A549 (cell line): ENCODE measurements at regions not wholly inside any gene's neighbourhood (a gene's known extent, or its start where the extent isn't known, plus 50 kb on each side); places are given as distances from the start of the nearest gene placed in this dataset.

Experiments used
- ATAC-seq, 2 experiments: fragments of 200-7000 bp in 1 of 2; fragments of >200 bp in 1 of 2; cut with Nextera tagmentation in 1 of 2; cut with Tn5 transposase in 1 of 2; 3 replicates each; pipeline versions ENCODE4 v1.8.0 to v1.9.1; 2018 to 2020; ENCODE audit warnings: mild to moderate bottlenecking in 1 of 2, moderate library complexity in 1 of 2
- CTCF ChIA-PET: fragments of 300-600 bp; sonication (Branson Sonifier 250); formaldehyde crosslinking; extraction: SDS; loops from one replicate; lab custom pipeline; 2021; ENCODE audit warnings: antibody characterized with exemption, inconsistent platforms; lab: Yijun Ruan, JAX
- POLR2A ChIA-PET: fragments of 350-600 bp; formaldehyde crosslinking; extraction: SDS; loops from one replicate; lab custom pipeline; 2021; ENCODE audit warnings: antibody characterized with exemption, inconsistent platforms; lab: Yijun Ruan, JAX
- DNase-seq, 2 experiments: peaks; one replicate each; pipeline versions ENCODE4 v3.0.0 to v3.0.0-alpha.2; 2011 to 2016; ENCODE audit warnings: low read depth in 1 of 2, low spot score in 1 of 2
- FAIRE-seq: peaks from 2 replicates; lab custom pipeline; 2011; peaks lifted over from hg19 to GRCh38; lab: Jason Lieb, UNC
- H3K27ac ChIP-seq, 2 experiments: fragments of >200 bp; sonication (Bioruptor Twin); formaldehyde crosslinking; 3 replicates each; pipeline ENCODE4 v1.5.1; 2016 to 2017
- H3K4me1 ChIP-seq: fragments of >200 bp; sonication (Bioruptor Twin); formaldehyde crosslinking; 3 replicates; pipeline ENCODE4 v1.6.1; 2016
- H3K4me2 ChIP-seq: fragments of >200 bp; sonication (Bioruptor Twin); formaldehyde crosslinking; 3 replicates; pipeline ENCODE4 v1.6.1; 2016
- H3K4me3 ChIP-seq: fragments of >200 bp; sonication (Bioruptor Twin); formaldehyde crosslinking; 3 replicates; pipeline ENCODE4 v1.5.1; 2016
- H3K9me3 ChIP-seq: fragments of >200 bp; sonication (Bioruptor Twin); formaldehyde crosslinking; 3 replicates; pipeline ENCODE4 v1.6.1; 2016
- CEBPB ChIP-seq, 2 experiments: fragments of >200 bp in 1 of 2; sonication (Bioruptor Twin) in 1 of 2; formaldehyde crosslinking in 1 of 2; IDR thresholded peaks; 2 replicates each; pipeline ENCODE4 v1.6.1; 2012 to 2016
- EHF ChIP-seq: fragments of 250-450 bp; sonication (Bioruptor Pico); IDR thresholded peaks from 2 replicates; pipeline ENCODE4 v1.5.0; 2020; ENCODE audit warnings: mild to moderate bottlenecking
- ELK1 ChIP-seq: fragments of 150-350 bp; IDR thresholded peaks from 2 replicates; pipeline ENCODE4 v1.6.1; 2014; ENCODE audit warnings: low read depth, mild to moderate bottlenecking, low read length
- ESRRA ChIP-seq: fragments of 150-350 bp; IDR thresholded peaks from 2 replicates; pipeline ENCODE4 v1.6.1; 2014; ENCODE audit warnings: mild to moderate bottlenecking, low read length, borderline replicate concordance
- FOSB ChIP-seq: fragments of 250-450 bp; sonication (Bioruptor Pico); IDR thresholded peaks from 2 replicates; pipeline ENCODE4 v1.5.0; 2020; ENCODE audit warnings: mild to moderate bottlenecking, moderate library complexity
- GATA3 ChIP-seq: IDR thresholded peaks from 2 replicates; pipeline ENCODE4 v1.6.1; 2012; ENCODE audit warnings: borderline replicate concordance
- JUN ChIP-seq, 2 experiments: fragments of >200 bp; sonication (Bioruptor Twin); formaldehyde crosslinking; IDR thresholded peaks; 2 replicates in 1 of 2; 3 replicates in 1 of 2; pipeline ENCODE4 v1.6.1; 2016 to 2017
- KDM1A ChIP-seq: fragments of 200-600 bp; sonication (generic); IDR thresholded peaks from 2 replicates; pipeline ENCODE4 v1.6.1; 2016; ENCODE audit warnings: low read depth, mild to moderate bottlenecking
- KDM5A ChIP-seq: fragments of 200-600 bp; sonication (generic); IDR thresholded peaks from 2 replicates; pipeline ENCODE4 v1.6.1; 2016; ENCODE audit warnings: antibody characterized with exemption, mild to moderate bottlenecking
- MAFK ChIP-seq: fragments of 450-650 bp; IDR thresholded peaks from 2 replicates; pipeline ENCODE4 v1.6.1; 2014; ENCODE audit not compliant: partially characterized antibody
- PHF8 ChIP-seq: fragments of 200-600 bp; sonication (generic); IDR thresholded peaks from 2 replicates; pipeline ENCODE4 v1.6.1; 2016; ENCODE audit warnings: low read depth, mild to moderate bottlenecking, antibody characterized with exemption, moderate library complexity, borderline replicate concordance
- RAD21 ChIP-seq, 2 experiments: fragments of >200 bp in 1 of 2; sonication (Bioruptor Twin) in 1 of 2; formaldehyde crosslinking in 1 of 2; IDR thresholded peaks in 1 of 2; conservative IDR thresholded peaks in 1 of 2; 2 replicates in 1 of 2; 3 replicates in 1 of 2; pipeline ENCODE4 v1.6.1; 2012 to 2018; ENCODE audit warnings: inconsistent platforms in 1 of 2
- RARB ChIP-seq: fragments of 250-450 bp; sonication (Bioruptor Pico); IDR thresholded peaks from 2 replicates; pipeline ENCODE4 v1.8.0; 2021; ENCODE audit warnings: mild to moderate bottlenecking, moderate library complexity
- REST ChIP-seq: fragments of 200-600 bp; sonication (generic); IDR thresholded peaks from 2 replicates; pipeline ENCODE4 v1.6.1; 2016; ENCODE audit warnings: antibody characterized with exemption, mild to moderate bottlenecking, moderate library complexity
- RNF2 ChIP-seq: fragments of 200-600 bp; sonication (generic); IDR thresholded peaks from 2 replicates; pipeline ENCODE4 v1.6.1; 2016; ENCODE audit warnings: low read depth, mild to moderate bottlenecking, antibody characterized with exemption, moderate library complexity, borderline replicate concordance
- TFCP2L1 ChIP-seq: fragments of 250-450 bp; sonication (Bioruptor Pico); IDR thresholded peaks from 2 replicates; pipeline ENCODE4 v1.5.0; 2021; ENCODE audit warnings: mild to moderate bottlenecking
- ZFP36 ChIP-seq: fragments of 450-650 bp; IDR thresholded peaks from 2 replicates; pipeline ENCODE4 v1.6.1; 2014; ENCODE audit warnings: borderline replicate concordance; ENCODE audit not compliant: partially characterized antibody
- WGBS: methylation state at CpG from one replicate; pipeline ENCODE4 v1.1.6; 2017; ENCODE audit errors: missing lambda C conversion rate; 5-methylcytosine and 5-hydroxymethylcytosine counted together
- TF ChIP-seq, protein P1 (sequence below): fragments of 450-650 bp; IDR thresholded peaks from 2 replicates; pipeline ENCODE4 v1.6.1; 2014; ENCODE audit warnings: antibody characterized with exemption
- TF ChIP-seq, protein P2 (sequence below): IDR thresholded peaks from 2 replicates; pipeline ENCODE4 v1.6.1; 2012

- POLR2A ChIA-PET = no interaction called here
- Histone ChIP-seq H3K27ac (no peak overlapping the region), H3K9me3 (no peaks in the 10 kb centered on the region), H3K4me1 (no peaks in the 10 kb centered on the region), H3K4me3 (no peak overlapping the region), H3K4me2 (no peak overlapping the region)
- ATAC-seq (no peak), FAIRE-seq (no peak), DNase-seq (no peak)
- CTCF ChIA-PET = interaction anchor here (0.7 kb wide), 1 partner anchor 17 kb away, joined by 5 read pairs; no protein-coding TSS in a partner anchor
- WGBS = 19% methylated on average over 9 of the region's 11 CpGs
- TF ChIP-seq RAD21 (conservative IDR thresholded peaks at IDR 0.05 in 1 of 2, IDR thresholded peaks at IDR 0.05 in 1 of 2) (no peak), ELK1 (no peak), FOSB (CRISPR knock-in tag) (no peak), ESRRA (no peak), TFCP2L1 (CRISPR knock-in tag) (no peak), REST (no peak), RARB (CRISPR knock-in tag) (no peak), GATA3 (no peak), EHF (CRISPR knock-in tag) (no peak), JUN (IDR thresholded peaks at IDR 0.05) (no peak), KDM1A (no peak), ZFP36 (no peak), PHF8 (no peak), CEBPB (IDR thresholded peaks at IDR 0.05) (no peak), KDM5A (no peak)
- TF ChIP-seq, protein P1, sequence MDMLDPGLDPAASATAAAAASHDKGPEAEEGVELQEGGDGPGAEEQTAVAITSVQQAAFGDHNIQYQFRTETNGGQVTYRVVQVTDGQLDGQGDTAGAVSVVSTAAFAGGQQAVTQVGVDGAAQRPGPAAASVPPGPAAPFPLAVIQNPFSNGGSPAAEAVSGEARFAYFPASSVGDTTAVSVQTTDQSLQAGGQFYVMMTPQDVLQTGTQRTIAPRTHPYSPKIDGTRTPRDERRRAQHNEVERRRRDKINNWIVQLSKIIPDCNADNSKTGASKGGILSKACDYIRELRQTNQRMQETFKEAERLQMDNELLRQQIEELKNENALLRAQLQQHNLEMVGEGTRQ = no peak
- TF ChIP-seq, protein P2, sequence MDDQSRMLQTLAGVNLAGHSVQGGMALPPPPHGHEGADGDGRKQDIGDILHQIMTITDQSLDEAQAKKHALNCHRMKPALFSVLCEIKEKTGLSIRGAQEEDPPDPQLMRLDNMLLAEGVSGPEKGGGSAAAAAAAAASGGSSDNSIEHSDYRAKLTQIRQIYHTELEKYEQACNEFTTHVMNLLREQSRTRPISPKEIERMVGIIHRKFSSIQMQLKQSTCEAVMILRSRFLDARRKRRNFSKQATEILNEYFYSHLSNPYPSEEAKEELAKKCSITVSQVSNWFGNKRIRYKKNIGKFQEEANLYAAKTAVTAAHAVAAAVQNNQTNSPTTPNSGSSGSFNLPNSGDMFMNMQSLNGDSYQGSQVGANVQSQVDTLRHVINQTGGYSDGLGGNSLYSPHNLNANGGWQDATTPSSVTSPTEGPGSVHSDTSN = no peak
Measured at GRCh38 chr9:36745977-36746376, 173.3 kb downstream of the MELK start.

DNA sequence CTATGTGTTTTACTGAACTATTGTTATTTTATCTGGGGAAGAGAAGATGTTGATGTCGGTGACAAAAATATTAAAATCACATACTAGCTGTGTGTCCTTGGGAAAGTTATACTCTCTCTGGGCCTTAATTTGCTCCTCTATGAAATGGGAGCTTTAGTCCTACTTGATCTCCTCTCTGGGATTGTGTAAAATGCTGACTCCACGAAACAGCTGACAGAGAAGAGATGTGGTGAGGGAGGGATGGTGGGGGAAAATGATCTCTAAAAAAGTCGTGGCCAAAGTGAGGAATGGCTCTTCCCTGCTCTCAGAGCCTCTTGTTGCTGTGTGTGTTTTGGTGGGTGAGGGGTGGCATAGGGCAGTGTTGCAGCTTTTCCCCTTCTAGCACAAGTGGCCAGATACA, 173.7 kb downstream of the MELK start:
- Histone ChIP-seq H3K4me2 (no peak overlapping the region), H3K4me3 (no peak overlapping the region), H3K4me1 (no peaks in the 10 kb centered on the region), H3K9me3 (no peaks in the 10 kb centered on the region), H3K27ac (no peak overlapping the region)
- TF ChIP-seq RNF2 = no peak
- TF ChIP-seq MAFK = peak; percentile 89
- ATAC-seq (no peak), DNase-seq (no peak), FAIRE-seq (no peak)
- CTCF ChIA-PET = interaction anchor here (0.7 kb wide), 1 partner anchor 17 kb away, joined by 5 read pairs; no protein-coding TSS in a partner anchor
- POLR2A ChIA-PET = no interaction called here
- 4% methylated on average over 3 of the region's 3 CpGs for WGBS
